Stimulated activated CD4-positive, alpha-beta T cell treated with anti-CD3 and anti-CD28 coated beads, Interleukin-12 subunit alpha, Interleukin-12 subunit beta, amount 100 ng/mL, for 4 hours (primary cell): ENCODE measurements at regions not wholly inside any gene's neighbourhood (a gene's known extent, or its start where the extent isn't known, plus 50 kb on each side); places are given as distances from the start of the nearest gene placed in this dataset.
"Not testable (repeated sequence)": the region's sequence is repeated elsewhere in the genome, so short reads cannot be mapped to it uniquely, and the experiment has no call there.

Source experiments
- DNase-seq: peaks from one replicate; pipeline ENCODE4 v3.0.0-alpha.2; 2020

DNA sequence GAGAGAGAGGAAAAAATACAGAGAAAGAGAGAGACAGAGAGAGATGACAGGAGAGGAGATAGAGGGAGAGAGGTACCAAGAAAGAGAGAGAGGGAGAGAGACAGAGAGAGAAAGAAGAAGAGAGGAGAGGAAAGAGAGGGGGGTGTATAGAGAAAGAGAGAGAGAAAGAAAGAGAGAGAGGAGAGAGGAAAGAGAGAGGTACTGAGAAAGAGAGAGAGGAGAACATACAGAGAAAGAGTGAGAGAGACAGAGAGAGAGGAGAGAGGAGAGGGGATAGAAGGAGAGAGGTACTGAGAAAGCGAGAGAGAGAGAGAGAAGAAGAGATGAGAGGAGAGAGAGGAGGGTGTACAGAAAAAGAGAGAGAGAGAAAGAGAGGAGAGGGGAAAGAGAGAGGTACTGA is 269.4 kb downstream of the CRLF2 start:
- DNase-seq = no peak

GRCh38 chrX:940691-941090 is 271.8 kb downstream of the CRLF2 start:
- DNase-seq = no peak

DNA sequence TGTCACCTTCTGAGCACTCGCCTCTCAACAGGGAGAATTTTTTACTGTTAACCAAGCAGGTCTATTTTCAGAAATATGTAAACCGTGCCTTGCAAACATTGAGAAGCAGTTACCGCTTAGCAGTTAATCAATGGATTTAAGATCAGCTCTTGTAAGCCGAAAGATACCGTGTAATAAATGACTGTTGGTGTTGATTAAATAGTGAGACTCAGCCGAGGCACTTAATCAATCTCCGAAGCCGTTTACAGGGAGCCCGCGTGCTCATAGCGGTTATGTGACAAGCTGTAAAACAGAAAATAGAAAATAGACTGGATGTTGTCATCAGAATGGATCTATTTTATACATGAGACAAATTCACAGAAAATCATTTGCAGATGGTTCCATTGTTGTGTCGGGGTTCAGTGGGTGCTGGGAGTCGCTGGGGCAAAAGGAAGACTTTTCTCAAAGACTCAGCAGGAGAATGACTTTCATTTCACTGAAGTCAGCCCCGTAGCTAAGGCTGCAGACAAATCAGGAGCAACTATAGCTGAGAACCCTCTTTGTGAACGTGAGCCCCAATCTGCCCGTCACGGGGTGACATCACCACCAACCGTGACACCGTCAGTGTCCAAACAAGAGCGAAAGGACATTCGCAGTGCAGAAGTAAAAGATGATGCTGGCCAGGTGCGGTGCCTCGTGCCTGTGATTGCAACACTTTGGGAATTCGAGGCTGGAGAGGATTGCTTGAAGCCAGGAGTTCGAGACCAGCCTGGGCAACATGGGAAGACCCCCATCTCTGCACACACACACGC is 275.3 kb downstream of the CRLF2 start:
- DNase-seq = no peak

GRCh38 chrX:933611-934010 is 278.8 kb downstream of the CRLF2 start:
- no peak for DNase-seq

GRCh38 chrX:928606-929005 is 283.8 kb downstream of the CRLF2 start:
- DNase-seq = no peak

DNA sequence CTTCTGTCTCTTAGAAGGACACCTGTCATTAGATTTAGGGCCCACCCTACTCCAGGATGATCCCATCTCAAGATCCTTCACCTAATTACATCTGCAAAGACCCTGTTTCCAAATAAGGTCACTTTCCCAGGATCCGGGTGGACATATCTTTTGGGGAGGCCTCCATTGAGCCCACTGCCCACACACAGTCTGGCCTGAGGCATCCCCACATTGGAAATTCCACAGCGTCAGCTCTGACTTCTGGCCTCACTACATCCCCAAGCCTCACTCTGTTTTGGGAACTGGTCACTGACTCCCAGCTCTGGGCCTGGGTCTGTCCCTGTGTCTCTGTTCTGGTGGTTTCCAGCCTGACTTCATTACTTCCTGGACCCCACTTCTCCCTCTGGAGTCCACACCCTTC is 285.5 kb downstream of the CRLF2 start:
- DNase-seq = no peak

GRCh38 chrX:926070-926469 is 286.4 kb downstream of the CRLF2 start:
- no peak for DNase-seq

GRCh38 chrX:925652-926061 is 286.8 kb downstream of the CRLF2 start:
- no peak for DNase-seq

DNA sequence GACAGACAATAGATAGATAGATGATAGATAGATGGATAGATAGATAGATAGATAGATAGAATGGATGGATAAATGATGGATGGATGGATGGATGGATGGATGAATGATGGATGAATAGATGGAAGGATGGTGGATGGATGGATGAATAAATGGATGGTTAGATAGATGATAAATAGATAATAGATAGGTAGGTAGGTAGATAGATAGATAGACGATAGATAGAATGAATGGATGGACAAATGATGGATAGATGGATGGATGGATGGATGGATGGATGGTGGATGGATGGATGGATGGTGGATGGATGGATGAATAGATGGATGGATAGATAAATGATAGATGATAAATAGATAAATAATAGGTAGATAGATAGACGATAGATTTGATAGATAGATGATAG is 287.4 kb downstream of the CRLF2 start:
- DNase-seq = no peak

DNA sequence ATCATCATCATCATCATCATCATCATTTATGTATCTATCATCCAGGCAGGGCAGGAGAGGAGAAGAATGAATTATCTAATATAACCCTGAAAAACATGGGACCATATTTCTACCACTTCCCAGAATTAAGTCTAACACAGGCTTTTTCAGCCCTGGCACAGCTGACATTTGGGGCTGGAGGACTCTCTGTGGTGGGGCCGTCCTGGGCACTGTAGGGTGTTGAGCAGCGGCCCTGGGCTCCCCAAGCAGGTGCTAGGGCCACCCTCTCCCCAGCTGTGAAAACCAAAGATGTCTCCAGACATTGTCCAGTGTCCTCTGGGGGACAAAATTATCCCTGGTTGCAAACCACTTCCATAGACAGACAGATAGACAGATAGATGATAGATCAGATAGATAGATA is 288.4 kb downstream of the CRLF2 start:
- no peak for DNase-seq

- DNase-seq = no peak
These were observed 289.7 kb downstream of the SHOX start for GRCh38 chrX:920234-920799.

DNA sequence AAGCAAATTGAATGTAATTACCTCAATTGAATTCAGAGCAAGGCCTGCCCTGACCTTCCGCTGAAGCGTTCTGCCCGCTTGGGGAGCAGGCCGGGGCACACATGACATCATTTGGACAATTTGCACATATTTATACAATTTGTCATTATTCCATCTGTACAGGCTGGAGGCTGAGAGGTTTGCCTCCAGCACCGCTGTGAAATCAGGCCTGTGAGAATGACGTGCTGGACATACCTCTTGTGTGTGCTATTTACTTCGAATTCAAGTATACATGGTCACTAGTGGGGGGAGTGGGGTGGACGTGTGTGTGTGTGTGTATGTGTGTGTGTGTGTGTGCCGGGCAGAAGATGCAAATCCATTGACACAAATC is 285.6 kb downstream of the SHOX start:
- no peak for DNase-seq

GRCh38 chrX:915427-916229 is 285.0 kb downstream of the SHOX start:
- no peak for DNase-seq

- DNase-seq = no peak
These were observed 283.6 kb downstream of the SHOX start for GRCh38 chrX:914206-914605.

DNA sequence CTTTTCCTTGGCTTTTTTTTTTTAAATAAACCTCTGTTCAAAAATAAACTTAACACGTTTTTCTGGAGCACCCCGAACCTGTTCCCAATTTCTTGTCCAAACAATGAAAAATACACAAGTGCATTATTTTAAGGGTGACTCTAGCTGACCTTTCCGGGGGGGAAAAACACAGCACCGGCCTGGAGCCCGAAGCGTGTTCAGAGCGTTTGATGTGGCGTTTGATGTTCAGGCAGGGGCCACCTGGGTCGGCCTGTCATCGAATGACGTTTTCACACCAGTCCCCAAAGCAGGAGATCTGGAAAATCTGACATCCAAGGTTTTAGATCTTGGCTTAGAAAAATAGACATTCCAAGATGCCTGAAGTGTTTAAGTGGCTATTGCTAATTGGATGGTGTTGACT is 282.1 kb downstream of the SHOX start:
- no peak for DNase-seq

DNA sequence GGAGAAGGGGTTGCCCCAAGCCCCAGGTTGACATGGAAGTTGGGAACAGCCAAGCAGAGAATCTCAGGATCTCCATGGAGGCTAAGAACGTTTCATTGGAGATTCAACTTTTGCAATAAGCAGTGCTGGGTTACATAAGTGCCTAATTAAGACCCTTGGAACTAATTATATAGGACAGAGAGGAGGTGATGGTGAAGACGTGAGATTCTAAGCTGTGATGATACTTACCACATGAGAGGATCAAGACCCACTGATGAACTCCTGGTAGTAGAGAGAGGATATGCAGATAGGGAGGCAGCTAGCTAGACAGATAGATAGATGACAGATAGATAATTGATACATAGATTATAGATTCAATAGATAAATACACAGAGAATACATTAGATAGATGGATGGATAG is 278.5 kb downstream of the SHOX start:
- DNase-seq = not testable (repeated sequence)

DNA sequence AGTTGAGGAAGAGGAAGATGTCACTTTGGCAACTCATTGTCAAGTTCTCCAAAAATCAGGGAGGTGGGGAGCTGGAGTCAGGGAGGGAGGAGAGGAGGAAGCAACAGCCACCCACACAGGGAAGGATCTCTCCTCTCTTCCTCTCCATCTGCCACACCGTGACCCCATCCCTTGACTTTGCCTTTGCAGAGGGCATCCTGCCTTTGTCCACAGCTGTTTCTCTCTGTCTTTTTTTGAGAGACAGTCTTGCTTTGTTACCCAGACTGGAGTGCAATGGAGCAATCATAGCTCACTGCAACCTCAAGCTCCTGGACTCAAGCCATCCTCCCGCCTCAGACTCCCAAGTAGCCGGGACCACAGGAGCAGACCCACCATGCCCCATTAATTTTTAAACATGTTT is 276.0 kb downstream of the SHOX start:
- DNase-seq = no peak

GRCh38 chrX:905848-906566 is 275.4 kb downstream of the SHOX start:
- no peak for DNase-seq

- DNase-seq = no peak
These were observed 272.5 kb downstream of the SHOX start for GRCh38 chrX:903116-903515.

DNA sequence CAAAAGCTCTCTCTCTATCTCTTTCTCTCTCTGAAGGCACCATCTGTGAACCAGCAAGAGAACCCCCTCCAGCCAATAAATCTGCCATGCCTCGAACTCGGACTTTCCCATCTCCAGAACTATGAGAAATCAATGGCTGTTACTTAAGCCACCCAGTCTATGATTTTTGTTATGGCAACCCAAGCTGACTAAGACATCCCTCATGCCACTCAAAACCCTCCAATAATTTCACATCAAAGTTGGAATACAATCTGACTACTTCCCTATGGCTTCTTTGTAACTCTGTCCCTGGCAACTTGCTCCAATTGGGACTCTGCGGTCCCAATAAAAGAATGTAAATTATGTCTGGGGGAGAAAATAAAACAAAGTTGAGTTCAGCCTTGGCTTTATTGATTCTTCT is 265.7 kb downstream of the SHOX start:
- DNase-seq = no peak

DNA sequence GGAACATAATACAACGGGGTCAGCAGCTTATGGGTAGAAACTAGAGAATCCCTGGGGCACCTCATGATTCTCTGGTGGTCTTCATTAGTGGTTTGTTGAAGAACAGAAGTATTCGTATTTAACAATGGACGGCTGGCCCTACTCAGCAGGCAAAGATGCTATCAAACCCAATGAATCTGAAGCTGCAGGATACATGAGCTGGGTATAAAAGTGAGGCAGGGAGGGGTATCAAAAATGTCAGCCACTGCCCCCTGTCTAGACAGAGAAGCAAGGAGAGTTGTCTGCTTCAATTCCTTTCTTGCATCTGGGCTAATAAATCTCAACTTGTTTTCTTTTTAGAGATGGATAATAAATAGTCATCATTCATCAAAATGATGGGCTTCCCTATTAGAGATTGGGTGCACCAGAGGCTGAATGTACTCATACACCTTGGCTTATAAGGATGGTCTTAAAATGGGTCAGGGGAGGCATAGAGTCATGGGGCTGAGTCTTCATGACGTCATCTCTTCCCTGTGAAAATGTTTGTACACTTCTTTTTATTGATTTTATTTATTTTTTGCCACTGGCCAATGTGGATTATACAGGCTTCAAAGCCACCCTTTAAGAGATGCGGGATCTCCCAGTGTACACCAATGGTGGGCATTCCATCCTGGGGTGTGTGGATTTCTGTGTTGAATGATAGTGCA is 259.5 kb downstream of the SHOX start:
- no peak for DNase-seq

DNA sequence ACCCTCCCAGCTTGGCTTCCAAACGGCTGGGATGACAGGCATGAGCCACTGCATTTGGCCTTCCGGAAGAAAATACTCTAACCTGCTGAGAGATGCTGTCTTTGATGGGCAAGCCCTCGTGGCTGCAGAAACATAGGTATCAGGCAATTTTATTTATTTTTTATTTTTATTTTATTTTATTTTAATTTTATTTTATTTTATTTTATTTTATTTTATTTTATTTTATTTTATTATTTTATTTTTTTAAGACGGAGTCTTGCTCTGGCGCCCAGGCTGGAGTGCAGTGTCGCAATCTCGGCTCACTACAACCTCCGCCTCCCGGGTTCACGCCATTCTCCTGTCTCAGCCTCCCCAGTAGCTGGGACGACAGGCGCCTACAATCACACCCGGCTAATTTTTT is 257.1 kb downstream of the SHOX start:
- DNase-seq = not testable (repeated sequence)

GRCh38 chrX:883588-883987 is 253.0 kb downstream of the SHOX start:
- DNase-seq = no peak
